Neural cell (in vitro differentiated cells): ENCODE measurements at regions not wholly inside any gene's neighbourhood (a gene's known extent, or its start where the extent isn't known, plus 50 kb on each side); places are given as distances from the start of the nearest gene placed in this dataset.

ENCODE experiments used
- H2AFZ ChIP-seq: fragments of 200-600, 300-800 bp; sonication (generic), shearing (Covaris generic); 2 replicates; pipeline ENCODE4 v1.6.0; 2014; ENCODE audit warnings: low read depth, mild to moderate bottlenecking, antibody characterized with exemption, low read length, moderate library complexity
- H3F3A ChIP-seq: fragments of 200-600 bp; shearing (Covaris generic); 2 replicates; pipeline ENCODE4 v1.6.1; 2016; ENCODE audit warnings: mild to moderate bottlenecking, moderate library complexity, mixed read lengths, antibody characterized with exemption, low read length; ENCODE audit not compliant: insufficient read depth, poor library complexity, severe bottlenecking
- H3K27ac ChIP-seq: fragments of 200-600, 300-800 bp; sonication (generic), shearing (Covaris generic); 2 replicates; pipeline ENCODE4 v1.5.1; 2014; ENCODE audit warnings: mild to moderate bottlenecking, low read length, moderate library complexity
- H3K27me3 ChIP-seq: fragments of 300-800, 200-600 bp; sonication (generic), shearing (Covaris generic); 2 replicates; pipeline ENCODE4 v1.6.0; 2014; ENCODE audit warnings: mild to moderate bottlenecking, low read depth, low read length, moderate library complexity; ENCODE audit not compliant: insufficient read depth
- H3K36me3 ChIP-seq: fragments of 300-800, 200-600 bp; sonication (generic), shearing (Covaris generic); 2 replicates; pipeline ENCODE4 v1.5.1; 2014; ENCODE audit warnings: mild to moderate bottlenecking, antibody characterized with exemption, low read length, moderate library complexity; ENCODE audit not compliant: insufficient read depth
- H3K4me2 ChIP-seq: fragments of 300-800, 200-600 bp; sonication (generic), shearing (Covaris generic); 2 replicates; pipeline ENCODE4 v1.6.0; 2014; ENCODE audit warnings: mild to moderate bottlenecking, low read length
- H3K4me3 ChIP-seq: fragments of 300-800, 200-600 bp; sonication (generic), shearing (Covaris generic); 2 replicates; pipeline ENCODE4 v1.5.1; 2014; ENCODE audit warnings: mild to moderate bottlenecking, low read length, moderate library complexity
- H3K79me2 ChIP-seq: fragments of 200-600 bp; shearing (Covaris generic); replicated peaks from 2 replicates; pipeline ENCODE4 v1.6.0; 2014; ENCODE audit warnings: mild to moderate bottlenecking, low read length, moderate library complexity; ENCODE audit not compliant: insufficient read depth
- H3K9ac ChIP-seq: fragments of 300-800, 200-600 bp; sonication (generic), shearing (Covaris generic); 2 replicates; pipeline ENCODE4 v1.6.1; 2016; ENCODE audit warnings: mild to moderate bottlenecking, low read length, mixed read lengths
- H3K9me2 ChIP-seq: fragments of 200-600 bp; shearing (Covaris generic); 2 replicates; pipeline ENCODE4 v1.6.1; 2016; ENCODE audit warnings: mild to moderate bottlenecking, low read length, mixed read lengths; ENCODE audit not compliant: insufficient read depth
- H3K9me3 ChIP-seq: fragments of 200-600, 300-800 bp; sonication (generic), shearing (Covaris generic); 2 replicates; pipeline ENCODE4 v1.6.1; 2016; ENCODE audit warnings: mild to moderate bottlenecking, mixed run types, low read length, moderate library complexity, mixed read lengths
- H4K20me1 ChIP-seq: fragments of 200-600 bp; shearing (Covaris generic); 2 replicates; pipeline ENCODE4 v1.6.1; 2016; ENCODE audit warnings: mild to moderate bottlenecking, mixed run types; ENCODE audit not compliant: insufficient read depth
- CTCF ChIP-seq: fragments of 450-650 bp; IDR thresholded peaks from 2 replicates; pipeline ENCODE4 v1.5.1; 2014; ENCODE audit warnings: antibody characterized with exemption, mild to moderate bottlenecking, moderate library complexity; ENCODE audit not compliant: poor library complexity, severe bottlenecking
- EP300 ChIP-seq: fragments of 450-650 bp; conservative IDR thresholded peaks from 2 replicates; pipeline ENCODE4 v1.6.1; 2014; ENCODE audit warnings: antibody characterized with exemption, mild to moderate bottlenecking, moderate library complexity; ENCODE audit not compliant: poor library complexity, severe bottlenecking
- EZH2 ChIP-seq: fragments of 200-600, 300-800 bp; shearing (Covaris generic), sonication (generic); IDR thresholded peaks from 2 replicates; pipeline ENCODE4 v1.6.1; 2014; ENCODE audit warnings: antibody characterized with exemption, low read length, borderline replicate concordance, mild to moderate bottlenecking; ENCODE audit not compliant: insufficient read depth, poor library complexity, severe bottlenecking
- MXI1 ChIP-seq: fragments of 450-650 bp; conservative IDR thresholded peaks from 2 replicates; pipeline ENCODE4 v1.6.1; 2014; ENCODE audit warnings: antibody characterized with exemption, mild to moderate bottlenecking; ENCODE audit not compliant: poor library complexity, severe bottlenecking
- POLR2AphosphoS5 ChIP-seq: IDR thresholded peaks from 2 replicates; pipeline ENCODE4 v1.6.1; 2012
- RAD21 ChIP-seq: fragments of 450-650 bp; conservative IDR thresholded peaks from 2 replicates; pipeline ENCODE4 v1.6.1; 2014; ENCODE audit warnings: antibody characterized with exemption, mild to moderate bottlenecking, moderate library complexity
- REST ChIP-seq: IDR thresholded peaks from 2 replicates; pipeline ENCODE4 v1.6.1; 2012; ENCODE audit warnings: borderline replicate concordance
- SMC3 ChIP-seq: fragments of 450-650 bp; conservative IDR thresholded peaks from 2 replicates; pipeline ENCODE4 v1.6.1; 2014; ENCODE audit warnings: antibody characterized with exemption, mild to moderate bottlenecking, moderate library complexity; ENCODE audit not compliant: poor library complexity
- TAF1 ChIP-seq: IDR thresholded peaks from 2 replicates; pipeline ENCODE4 v1.6.1; 2012; ENCODE audit warnings: low read depth

- TF ChIP-seq RAD21, result no peak
- TF ChIP-seq EP300, result no peak
- no peak for TF ChIP-seq POLR2AphosphoS5
- TF ChIP-seq SMC3, result no peak
- no peak for TF ChIP-seq TAF1
- TF ChIP-seq EZH2, result no peak
- no peak for TF ChIP-seq REST
- TF ChIP-seq CTCF, result no peak
- no peak for TF ChIP-seq MXI1
These were observed 87.6 kb upstream of the VCX3B start for GRCh38 chrX:8377041-8377440.

DNA sequence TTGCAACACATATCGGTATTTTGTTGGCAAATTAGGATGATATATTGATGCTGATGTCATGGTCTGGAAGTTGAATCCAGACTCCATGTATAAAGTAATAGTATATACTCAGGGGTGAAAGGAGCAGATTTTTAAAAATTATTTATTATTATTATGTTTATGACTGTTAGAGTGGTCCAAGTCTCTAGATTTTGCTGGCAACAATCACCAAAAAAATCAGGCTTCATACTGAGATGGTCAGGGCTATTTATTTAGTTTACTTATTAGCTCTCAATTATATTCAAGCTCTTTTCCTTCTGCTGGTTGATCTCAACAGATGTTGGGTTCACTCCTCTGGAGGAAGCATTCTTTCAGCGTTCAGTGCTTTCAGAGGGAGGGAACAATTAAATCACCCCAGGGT lies 73.9 kb upstream of the VCX3B start:
- TF ChIP-seq REST (no peak), SMC3 (no peak), TAF1 (no peak), RAD21 (no peak), MXI1 (no peak), POLR2AphosphoS5 (no peak), EZH2 (no peak)
- Histone ChIP-seq H3K27ac (no peak overlapping the region), H3K4me3 (no peak overlapping the region)

More at GRCh38 chrX:8377041-8377440, 87.6 kb upstream of the VCX3B start:
- no peak overlapping the region for H3K4me2 ChIP-seq
- H3K27ac ChIP-seq, result no peak overlapping the region
- no peaks in the 10 kb centered on the region for H3K36me3 ChIP-seq
- no peak overlapping the region for H2AFZ ChIP-seq
- no peaks in the 10 kb centered on the region for H4K20me1 ChIP-seq
- no peak overlapping the region for H3K4me3 ChIP-seq
- no peaks in the 10 kb centered on the region for H3K9me3 ChIP-seq
- no peaks in the 10 kb centered on the region for H3K27me3 ChIP-seq
- no peaks in the 10 kb centered on the region for H3K9me2 ChIP-seq
- H3K79me2 ChIP-seq, result no peaks in the 10 kb centered on the region
- no peak overlapping the region for H3K9ac ChIP-seq
- H3F3A ChIP-seq, result no peaks in the 10 kb centered on the region

More for the DNA sequence above, 73.9 kb upstream of the VCX3B start:
- no peaks in the 10 kb centered on the region for H4K20me1 ChIP-seq
- H3F3A ChIP-seq, result no peaks in the 10 kb centered on the region
- H3K9me3 ChIP-seq, result no peaks in the 10 kb centered on the region
- no peaks in the 10 kb centered on the region for H3K79me2 ChIP-seq
- H2AFZ ChIP-seq, result no peak overlapping the region
- no peak overlapping the region for H3K4me2 ChIP-seq
- H3K36me3 ChIP-seq, result no peaks in the 10 kb centered on the region
- no peak overlapping the region for H3K9ac ChIP-seq
- no peaks in the 10 kb centered on the region for H3K9me2 ChIP-seq
- no peaks in the 10 kb centered on the region for H3K27me3 ChIP-seq
